HG02610 (cell line): ENCODE measurements at regions not wholly inside any gene's neighbourhood (a gene's known extent, or its start where the extent isn't known, plus 50 kb on each side); places are given as distances from the start of the nearest gene placed in this dataset.
"Not testable (repeated sequence)": the region's sequence is repeated elsewhere in the genome, so short reads cannot be mapped to it uniquely, and the experiment has no call there.

Experiments used
- ATAC-seq: cut with Tn5 transposase; IDR thresholded peaks from one replicate; pipeline ENCODE4 v1.9.1; 2021; ENCODE audit warnings: mild to moderate bottlenecking, moderate library complexity; ENCODE audit not compliant: unreplicated experiment

GRCh38 chr5:147075187-147075586 lies 159.6 kb upstream of the STK32A start:
- ATAC-seq, result no peak

- no peak for ATAC-seq
These were observed 154.4 kb upstream of the STK32A start for GRCh38 chr5:147080391-147080790.

- ATAC-seq, result no peak
These were observed 153.5 kb upstream of the STK32A start for GRCh38 chr5:147081311-147081764.

GRCh38 chr5:147084702-147085101 lies 150.1 kb upstream of the STK32A start:
- no peak for ATAC-seq

- no peak for ATAC-seq
These were observed 149.4 kb upstream of the STK32A start for GRCh38 chr5:147085409-147085808.

GRCh38 chr5:147092044-147092443 lies 142.8 kb upstream of the STK32A start:
- ATAC-seq, result no peak

- ATAC-seq, result no peak
These were observed 141.7 kb upstream of the STK32A start for GRCh38 chr5:147093138-147093537.

- ATAC-seq, result no peak
These were observed 139.1 kb upstream of the STK32A start for GRCh38 chr5:147095740-147096139.

GRCh38 chr5:147098233-147098790 lies 136.5 kb upstream of the STK32A start:
- peak; percentile 57 for ATAC-seq

GRCh38 chr5:147101659-147102369 lies 133.0 kb upstream of the STK32A start:
- ATAC-seq, result no peak

- no peak for ATAC-seq
These were observed 121.9 kb upstream of the STK32A start for GRCh38 chr5:147112899-147113298.

GRCh38 chr5:147113967-147114366 lies 120.9 kb upstream of the STK32A start:
- ATAC-seq, result no peak

GRCh38 chr5:147139759-147140158 lies 95.1 kb upstream of the STK32A start:
- not testable (repeated sequence) for ATAC-seq

- no peak for ATAC-seq
These were observed 94.3 kb upstream of the STK32A start for GRCh38 chr5:147140558-147140957.

- ATAC-seq, result not testable (repeated sequence)
These were observed 93.2 kb upstream of the STK32A start for GRCh38 chr5:147141580-147141979.

- no peak for ATAC-seq
These were observed 91.6 kb upstream of the STK32A start for GRCh38 chr5:147143215-147143614.

- no peak for ATAC-seq
These were observed 89.5 kb upstream of the STK32A start for GRCh38 chr5:147145328-147145727.

- ATAC-seq, result no peak
These were observed 86.1 kb upstream of the STK32A start for GRCh38 chr5:147148715-147149114.

- ATAC-seq, result no peak
These were observed 82.7 kb upstream of the STK32A start for GRCh38 chr5:147152086-147152485.

GRCh38 chr5:147154809-147155208 lies 80.0 kb upstream of the STK32A start:
- no peak for ATAC-seq

- ATAC-seq, result no peak
These were observed 78.8 kb upstream of the STK32A start for GRCh38 chr5:147156012-147156411.

GRCh38 chr5:147160902-147161700 lies 73.7 kb upstream of the STK32A start:
- ATAC-seq, result no peak
